ENCODE measurements at regions not wholly inside any gene's neighbourhood (a gene's known extent, or its start where the extent isn't known, plus 50 kb on each side); places are given as distances from the start of the nearest gene placed in this dataset.
"Not testable (repeated sequence)": the region's sequence is repeated elsewhere in the genome, so short reads cannot be mapped to it uniquely, and the experiment has no call there.

- DNase-seq, result no peak
Measured at GRCh38 chr4:38280323-38280706, 320.1 kb downstream of the PTTG2 start.

- DNase-seq, result no peak
Measured at GRCh38 chr4:38281371-38282071, 321.3 kb downstream of the PTTG2 start.

DNA sequence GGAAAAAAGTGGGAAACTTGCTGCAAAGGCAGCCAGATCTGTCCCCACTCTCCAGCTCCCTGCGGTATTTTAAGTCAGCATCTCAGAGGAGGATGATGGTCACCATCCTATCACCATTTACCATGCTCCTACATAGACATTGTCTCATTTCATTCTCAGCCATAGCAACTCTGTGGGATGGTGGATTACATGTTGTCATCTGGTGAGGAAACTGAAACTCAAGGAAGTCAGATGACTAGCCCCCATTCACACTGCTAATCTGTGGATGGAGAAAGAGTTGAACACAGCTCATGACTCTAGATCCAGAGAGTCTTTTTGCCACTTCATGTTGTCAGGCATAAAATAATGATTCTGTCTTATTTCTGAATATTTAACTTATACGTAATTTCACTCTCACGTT, 323.5 kb downstream of the PTTG2 start:
- DNase-seq, result no peak

DNA sequence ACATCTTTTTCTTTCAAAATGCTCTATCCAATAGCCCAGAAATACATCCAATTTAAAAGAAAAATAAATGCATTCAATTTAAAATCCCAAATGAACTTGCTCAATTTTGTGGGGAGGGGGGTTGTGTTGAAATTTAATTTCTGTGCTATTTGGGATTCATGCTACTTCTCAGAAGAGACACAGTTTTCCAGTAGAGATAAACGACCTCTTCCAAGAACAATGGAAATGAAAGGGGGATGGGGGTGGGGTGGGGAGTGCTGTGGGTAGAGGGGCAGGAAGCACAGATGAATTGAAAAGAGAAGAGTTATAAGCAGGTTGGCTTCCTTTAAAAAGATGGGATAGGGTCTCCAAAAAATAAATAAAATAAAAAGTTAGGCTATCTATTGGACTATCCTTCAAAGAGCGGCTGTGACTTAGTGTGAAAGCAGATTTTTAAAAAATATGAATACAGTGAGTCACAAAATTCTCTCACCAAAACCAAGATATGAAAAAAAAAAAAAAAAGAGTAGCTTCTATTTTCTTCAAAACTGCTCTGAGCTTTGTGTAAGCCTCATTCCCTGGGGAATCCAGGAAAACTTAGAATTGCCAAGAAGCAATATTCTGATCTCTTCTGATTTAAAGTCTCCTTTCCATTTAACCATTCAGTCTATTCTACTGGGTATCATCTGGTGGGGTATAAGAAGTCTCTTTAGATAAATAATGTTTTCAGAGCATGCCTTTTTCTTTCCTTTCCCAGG, 324.3 kb downstream of the PTTG2 start:
- DNase-seq, result no peak

- DNase-seq, result no peak
Measured at GRCh38 chr4:38287101-38287851, 327.1 kb downstream of the PTTG2 start.

DNA sequence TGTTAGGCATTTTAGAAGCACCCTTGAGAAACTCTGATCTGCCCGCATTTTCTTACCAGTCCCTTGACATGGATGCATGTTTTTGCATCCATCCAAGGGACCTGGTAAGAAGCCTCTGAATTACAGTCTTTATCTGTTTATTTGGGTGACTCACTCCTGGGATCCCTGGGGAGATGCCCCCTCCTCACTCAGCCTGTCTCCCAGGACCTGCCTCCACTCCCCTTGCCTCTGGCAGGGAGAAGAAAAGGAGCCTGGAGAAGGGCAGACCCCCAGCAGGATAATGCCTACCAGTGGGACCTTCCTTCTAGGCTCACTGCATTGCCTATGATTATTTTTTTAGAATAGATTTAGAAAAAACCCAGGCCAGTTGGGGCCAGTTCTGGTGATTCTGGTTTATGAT, 329.4 kb downstream of the PTTG2 start:
- DNase-seq, result no peak

- DNase-seq, result no peak
Measured at GRCh38 chr4:38290366-38290765, 330.2 kb downstream of the PTTG2 start.

GRCh38 chr4:38290914-38291313, 330.7 kb downstream of the PTTG2 start:
- no peak for DNase-seq

DNA sequence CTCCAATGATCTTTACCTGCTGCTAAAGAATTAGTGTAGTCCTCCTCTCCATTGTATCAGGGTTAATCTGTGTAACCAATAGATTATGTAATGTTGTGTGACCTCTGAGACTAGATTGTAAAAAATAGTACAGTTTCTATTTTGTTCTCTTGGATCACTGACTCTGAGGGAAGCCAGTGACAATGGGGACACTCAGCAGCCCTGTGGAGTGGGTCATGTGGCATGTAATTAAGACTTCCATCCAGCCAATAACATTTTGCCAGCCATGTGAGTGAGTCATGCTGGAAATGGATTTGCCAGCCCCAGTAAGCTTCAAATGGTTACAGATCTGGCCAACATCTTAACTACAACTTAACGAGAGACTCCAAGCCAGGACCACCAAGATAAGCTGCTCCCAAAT, 332.3 kb downstream of the PTTG2 start:
- DNase-seq, result no peak

DNA sequence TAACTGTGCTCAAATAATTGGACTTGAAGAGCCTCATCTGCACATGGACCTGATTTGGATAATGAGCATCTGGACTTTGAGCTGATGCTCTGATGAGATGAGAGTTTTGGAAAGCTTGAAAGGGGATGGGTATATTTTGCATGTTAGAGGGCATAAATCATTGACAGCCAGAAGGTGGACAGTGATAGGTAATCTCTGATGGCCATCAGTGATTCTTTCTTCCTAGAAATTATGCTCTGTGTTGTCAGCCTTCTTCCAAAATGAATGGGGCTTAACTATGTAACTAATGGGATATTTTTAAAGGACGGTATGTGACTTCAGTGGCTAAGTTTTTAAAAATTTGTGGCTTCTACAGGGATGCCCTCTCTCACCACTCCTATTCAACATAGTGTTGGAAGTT, 334.0 kb downstream of the PTTG2 start:
- no peak for DNase-seq

- no peak for DNase-seq
Measured at GRCh38 chr4:38297061-38297460, 336.9 kb downstream of the PTTG2 start.

GRCh38 chr4:38298868-38299713, 338.9 kb downstream of the PTTG2 start:
- no peak for DNase-seq

DNA sequence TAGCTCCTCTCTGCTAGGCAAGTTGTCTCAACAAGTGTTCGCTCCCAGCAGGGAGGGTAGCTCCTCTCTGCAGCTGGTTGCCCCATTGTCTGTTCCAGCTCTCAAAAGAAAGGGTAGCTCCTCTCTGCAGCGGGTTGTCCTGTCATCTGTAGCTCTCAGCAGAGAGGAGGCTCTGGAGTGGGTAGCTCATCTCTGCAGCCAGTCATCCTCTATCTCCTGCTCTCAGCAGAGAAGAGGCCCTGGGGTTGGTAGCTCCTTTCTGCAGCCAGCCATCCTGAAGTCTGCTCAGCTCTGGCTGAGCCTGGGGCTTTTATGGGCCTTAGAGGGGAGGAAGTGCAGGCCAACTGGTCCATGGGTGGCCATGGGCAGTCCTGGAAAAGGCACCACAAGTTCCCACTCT, 342.7 kb downstream of the PTTG2 start:
- no peak for DNase-seq

GRCh38 chr4:38304460-38304859, 344.3 kb downstream of the PTTG2 start:
- DNase-seq, result not testable (repeated sequence)

- peak in 1 of 2 donors; percentile 33 for DNase-seq
Measured at GRCh38 chr4:38306482-38307071, 346.4 kb downstream of the PTTG2 start.

- DNase-seq, result no peak
Measured at GRCh38 chr4:38308728-38309311, 348.6 kb downstream of the PTTG2 start.

DNA sequence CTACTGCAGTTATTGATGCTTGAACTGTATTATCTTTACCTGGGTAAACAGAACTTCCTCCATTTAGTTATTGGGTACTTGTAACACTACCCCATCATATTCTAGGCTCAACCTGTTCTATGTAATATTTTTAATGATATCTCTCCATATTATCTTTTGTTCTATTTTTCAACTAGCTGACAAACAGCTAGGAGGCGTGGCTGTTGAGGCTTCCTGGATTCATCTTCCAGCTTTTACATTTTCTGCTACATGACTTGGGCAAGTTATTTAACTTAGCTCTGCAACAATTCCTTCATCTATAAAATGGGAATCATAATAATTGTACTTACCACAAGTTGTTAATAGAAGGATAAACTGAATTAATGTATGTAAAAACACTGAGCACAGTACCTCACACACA, 349.3 kb downstream of the PTTG2 start:
- DNase-seq, result no peak

DNA sequence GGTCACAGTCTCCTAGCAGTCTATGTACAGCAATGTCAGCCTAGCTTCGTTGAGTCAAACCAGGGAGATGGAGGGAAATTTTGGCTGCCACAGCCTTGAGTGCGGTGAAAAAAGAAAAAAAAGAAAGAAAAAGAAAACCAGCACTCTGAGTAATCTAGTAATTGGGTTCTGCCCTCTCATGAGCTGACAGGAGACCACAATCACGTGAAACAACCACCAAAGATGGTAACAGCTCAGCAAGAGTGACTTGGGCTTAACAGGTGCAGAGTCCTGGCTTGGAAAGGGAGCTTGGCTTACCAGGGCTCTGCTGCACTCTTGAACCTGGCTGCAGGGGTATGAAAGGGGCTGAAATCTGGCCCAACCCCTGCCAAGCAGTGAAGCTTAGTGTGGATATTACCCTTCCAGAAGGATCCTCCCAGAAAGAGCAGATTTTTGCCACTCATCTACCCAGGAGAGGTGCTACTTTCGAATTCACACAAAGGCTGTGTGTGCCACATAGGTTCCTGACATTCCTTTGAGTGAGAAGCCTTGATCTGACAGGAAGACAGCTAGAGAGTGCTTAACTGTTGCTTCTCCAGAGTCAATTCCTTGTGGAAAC, 350.3 kb downstream of the PTTG2 start:
- DNase-seq, result peak; percentile 60 to 82

DNA sequence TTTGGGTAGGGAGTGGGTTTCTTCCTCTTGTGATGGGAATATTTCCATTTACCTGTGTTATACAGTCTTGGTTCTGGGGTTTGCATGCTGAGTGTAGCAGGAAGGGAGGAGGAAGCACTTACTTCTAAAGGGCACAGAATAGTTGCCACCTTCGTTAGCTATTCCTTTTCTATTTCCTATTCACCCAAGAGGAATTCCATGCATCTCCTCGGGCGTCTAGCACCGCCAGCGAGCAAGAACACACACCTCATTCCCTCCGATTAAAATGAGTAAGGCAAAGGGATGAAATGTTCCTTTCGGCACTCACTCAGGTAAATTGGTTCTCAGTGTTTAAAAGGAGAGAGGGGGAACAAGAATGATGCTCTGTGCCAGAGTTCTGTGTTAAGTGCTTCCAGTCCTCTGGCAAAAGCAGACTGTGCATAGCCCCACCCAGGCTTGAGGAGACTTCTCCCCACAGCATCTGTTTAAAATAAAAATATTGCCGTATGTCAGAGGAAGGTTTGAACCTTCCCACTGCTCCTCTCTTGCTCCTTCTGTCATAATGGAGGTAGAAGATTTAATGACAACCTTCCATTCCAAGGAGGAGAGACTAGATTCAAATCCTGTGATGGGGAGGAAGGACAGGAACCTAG, 351.4 kb downstream of the PTTG2 start:
- no peak for DNase-seq

- DNase-seq, result no peak
Measured at GRCh38 chr4:38313175-38313574, 350.8 kb upstream of the KLF3 start.

GRCh38 chr4:38313999-38314561, 349.9 kb upstream of the KLF3 start:
- no peak for DNase-seq

All from CD4-positive, alpha-beta T cell treated with Interferon alpha-2 for 1 hour (primary cell).